H1 (cell line): ENCODE measurements at regions not wholly inside any gene's neighbourhood (a gene's known extent, or its start where the extent isn't known, plus 50 kb on each side); places are given as distances from the start of the nearest gene placed in this dataset.

Source experiments
- CTCF ChIA-PET: fragments of 300-600 bp; sonication (Branson Sonifier 250); formaldehyde crosslinking; loops from one replicate; lab custom pipeline; 2021; ENCODE audit not compliant: partially characterized antibody; lab: Charles Lee
- POLR2A ChIA-PET: fragments of 300-600 bp; sonication (Branson Sonifier 250); formaldehyde crosslinking; loops from one replicate; lab custom pipeline; 2021; ENCODE audit warnings: inconsistent platforms; ENCODE audit not compliant: partially characterized antibody; lab: Charles Lee
- DNase-seq, 2 experiments: peaks; one replicate each; pipeline versions ENCODE4 v3.0.0 to v3.0.0-alpha.2; 2010 to 2022; ENCODE audit warnings: low spot score in 2 of 2, low read depth in 1 of 2, mixed read lengths in 1 of 2
- FAIRE-seq: peaks from 2 replicates; lab custom pipeline; 2011; peaks lifted over from hg19 to GRCh38; lab: Jason Lieb, UNC
- H2AFZ ChIP-seq: 2 replicates; pipeline ENCODE4 v1.8.1; 2012; ENCODE audit warnings: low read length, inconsistent platforms
- H2AK5ac ChIP-seq: 2 replicates; pipeline ENCODE4 v1.6.1; 2013; ENCODE audit warnings: low read depth, low read length
- H2BK120ac ChIP-seq: replicated peaks from 2 replicates; pipeline ENCODE3; 2013; ENCODE audit warnings: low read depth, low read length, inconsistent platforms
- H2BK12ac ChIP-seq: 2 replicates; pipeline ENCODE4 v1.6.1; 2013; ENCODE audit warnings: low read depth, low read length
- H2BK15ac ChIP-seq: 2 replicates; pipeline ENCODE4 v1.6.1; 2013; ENCODE audit warnings: low read length
- H2BK20ac ChIP-seq: 2 replicates; pipeline ENCODE4 v1.6.1; 2013; ENCODE audit warnings: low read length
- H2BK5ac ChIP-seq: 2 replicates; pipeline ENCODE4 v1.6.1; 2013; ENCODE audit warnings: low read depth, low read length
- H3K14ac ChIP-seq: 2 replicates; pipeline ENCODE4 v1.6.1; 2013; ENCODE audit warnings: inconsistent platforms; ENCODE audit not compliant: insufficient read length
- H3K18ac ChIP-seq: 2 replicates; pipeline ENCODE4 v1.6.1; 2013; ENCODE audit warnings: low read length; ENCODE audit errors: extremely low read depth
- H3K23ac ChIP-seq: 2 replicates; pipeline ENCODE4 v1.6.1; 2013; ENCODE audit warnings: inconsistent platforms; ENCODE audit not compliant: insufficient read length
- H3K23me2 ChIP-seq: 2 replicates; pipeline ENCODE4 v1.6.1; 2013; ENCODE audit warnings: low read depth, low read length
- H3K27ac ChIP-seq: 2 replicates; pipeline ENCODE4 v1.6.1; 2011; ENCODE audit warnings: low read depth, low read length, inconsistent platforms
- H3K27me3 ChIP-seq, 4 experiments: replicated peaks in 1 of 4; 1 replicate in 1 of 4; 2 replicates in 3 of 4; pipeline versions ENCODE4 v1.6.1 to v1.8.1; 2011 to 2013; ENCODE audit warnings: low read length in 3 of 4, mild to moderate bottlenecking in 3 of 4, inconsistent platforms in 2 of 4, mixed read lengths in 2 of 4, moderate library complexity in 1 of 4; ENCODE audit not compliant: control insufficient read depth in 3 of 4, insufficient read depth in 3 of 4; ENCODE audit errors: extremely low read depth in 1 of 4
- H3K36me3 ChIP-seq, 4 experiments: 2 replicates each; pipeline versions ENCODE4 v1.6.1 to v1.8.1; 2011 to 2013; ENCODE audit warnings: mild to moderate bottlenecking in 4 of 4, low read length in 3 of 4, moderate library complexity in 2 of 4, control low read depth in 1 of 4, inconsistent platforms in 1 of 4; ENCODE audit not compliant: insufficient read depth in 4 of 4, control insufficient read depth in 2 of 4
- H3K4ac ChIP-seq: replicated peaks from 2 replicates; pipeline ENCODE3; 2013; ENCODE audit warnings: low read length, low read depth, mixed read lengths, inconsistent platforms; ENCODE audit not compliant: insufficient read length
- H3K4me1 ChIP-seq, 4 experiments: replicated peaks in 1 of 4; 1 replicate in 1 of 4; 2 replicates in 3 of 4; pipeline versions ENCODE4 v1.6.1 to v1.8.1; 2011 to 2013; ENCODE audit warnings: low read length in 3 of 4, inconsistent platforms in 2 of 4, mixed read lengths in 1 of 4; ENCODE audit not compliant: insufficient read depth in 4 of 4, control insufficient read depth in 3 of 4
- H3K4me2 ChIP-seq, 2 experiments: 2 replicates each; pipeline versions ENCODE4 v1.6.1 to v1.8.1; 2011 to 2013; ENCODE audit warnings: low read depth in 2 of 2, low read length in 2 of 2, control low read depth in 1 of 2, inconsistent platforms in 1 of 2, mild to moderate bottlenecking in 1 of 2; ENCODE audit not compliant: insufficient read depth in 1 of 2
- H3K4me3 ChIP-seq, 4 experiments: fragments of 200-600, 300-600 bp in 1 of 4; sonication (generic), shearing (Covaris generic), sonication (Bioruptor Twin) in 1 of 4; 2 replicates each; pipeline versions ENCODE4 v1.5.1 to v1.8.1; 2011 to 2016; ENCODE audit warnings: low read length in 4 of 4, low read depth in 3 of 4, control low read depth in 2 of 4, inconsistent platforms in 2 of 4, mild to moderate bottlenecking in 2 of 4, mixed read lengths in 1 of 4, moderate library complexity in 1 of 4; ENCODE audit not compliant: insufficient read depth in 2 of 4; ENCODE audit errors: extremely low read depth in 1 of 4
- H3K56ac ChIP-seq: replicated peaks from 2 replicates; pipeline ENCODE3; 2013; ENCODE audit warnings: low read depth, mild to moderate bottlenecking, mixed read lengths, low read length, inconsistent platforms; ENCODE audit not compliant: insufficient read length
- H3K79me1 ChIP-seq: 2 replicates; pipeline ENCODE4 v1.6.1; 2013; ENCODE audit warnings: low read depth, low read length, control low read depth
- H3K79me2 ChIP-seq, 2 experiments: 2 replicates each; pipeline versions ENCODE4 v1.6.1 to v1.8.1; 2012 to 2013; ENCODE audit warnings: low read length in 2 of 2, mild to moderate bottlenecking in 2 of 2, inconsistent platforms in 1 of 2; ENCODE audit not compliant: insufficient read depth in 2 of 2, control insufficient read depth in 1 of 2
- H3K9ac ChIP-seq, 4 experiments: replicated peaks in 1 of 4; 1 replicate in 1 of 4; 2 replicates in 3 of 4; pipeline versions ENCODE4 v1.6.1 to v1.8.1; 2011 to 2013; ENCODE audit warnings: low read depth in 3 of 4, low read length in 3 of 4, control low read depth in 2 of 4, mild to moderate bottlenecking in 2 of 4, moderate library complexity in 2 of 4, inconsistent platforms in 1 of 4; ENCODE audit errors: extremely low read depth in 1 of 4
- H3K9me3 ChIP-seq, 2 experiments: 2 replicates each; pipeline versions ENCODE4 v1.6.1 to v1.8.1; 2012 to 2013; ENCODE audit warnings: mild to moderate bottlenecking in 2 of 2, moderate library complexity in 2 of 2, control low read depth in 1 of 2, inconsistent platforms in 1 of 2, low read depth in 1 of 2, low read length in 1 of 2, mixed read lengths in 1 of 2; ENCODE audit not compliant: insufficient read depth in 2 of 2
- H4K20me1 ChIP-seq, 2 experiments: replicated peaks in 1 of 2; 2 replicates each; pipeline versions ENCODE3 to v1.8.1; 2011 to 2013; ENCODE audit warnings: inconsistent platforms in 2 of 2, low read length in 2 of 2, mild to moderate bottlenecking in 1 of 2; ENCODE audit not compliant: insufficient read depth in 2 of 2, control insufficient read depth in 1 of 2
- H4K5ac ChIP-seq: 2 replicates; pipeline ENCODE4 v1.6.1; 2013; ENCODE audit warnings: low read length, low read depth, mixed read lengths, inconsistent platforms; ENCODE audit not compliant: insufficient read length
- H4K8ac ChIP-seq: 2 replicates; pipeline ENCODE4 v1.8.0; 2013; ENCODE audit warnings: mild to moderate bottlenecking, moderate library complexity, low read length, inconsistent platforms; ENCODE audit not compliant: insufficient read depth; ENCODE audit errors: extremely low read depth
- H4K91ac ChIP-seq: replicated peaks from 2 replicates; pipeline ENCODE3; 2013; ENCODE audit warnings: low read length, mixed read lengths, inconsistent platforms; ENCODE audit not compliant: insufficient read length
- ATF3 ChIP-seq: IDR thresholded peaks from 2 replicates; pipeline ENCODE4 v1.6.1; 2011; ENCODE audit warnings: low read depth, mild to moderate bottlenecking, low read length; ENCODE audit not compliant: insufficient read depth
- BACH1 ChIP-seq: IDR thresholded peaks from 2 replicates; pipeline ENCODE4 v1.6.1; 2012; ENCODE audit warnings: low read length, improper control_type of control experiment
- CBX8 ChIP-seq: fragments of 300-800, 300-1000 bp; sonication (generic); IDR thresholded peaks from 2 replicates; pipeline ENCODE4 v1.7.1; 2016; ENCODE audit warnings: low read depth, low read length, borderline replicate concordance
- CHD1 ChIP-seq: IDR thresholded peaks from 2 replicates; pipeline ENCODE4 v1.6.1; 2012; ENCODE audit warnings: low read depth, low read length, improper control_type of control experiment
- CHD2 ChIP-seq: IDR thresholded peaks from 2 replicates; pipeline ENCODE4 v1.6.1; 2012; ENCODE audit warnings: low read length, improper control_type of control experiment
- FOSL1 ChIP-seq: IDR thresholded peaks from 2 replicates; pipeline ENCODE4 v1.6.1; 2011; ENCODE audit warnings: mild to moderate bottlenecking, low read depth, low read length, moderate library complexity; ENCODE audit not compliant: insufficient read depth
- MAFK ChIP-seq: IDR thresholded peaks from 2 replicates; pipeline ENCODE4 v1.6.1; 2012; ENCODE audit warnings: low read depth, mild to moderate bottlenecking, improper control_type of control experiment, low read length
- NRF1 ChIP-seq: IDR thresholded peaks from 2 replicates; pipeline ENCODE4 v1.6.1; 2011; ENCODE audit warnings: mild to moderate bottlenecking, low read depth, low read length, improper control_type of control experiment
- SP2 ChIP-seq: IDR thresholded peaks from 2 replicates; pipeline ENCODE4 v1.6.1; 2012; ENCODE audit warnings: mild to moderate bottlenecking, low read length, inconsistent platforms
- SUZ12 ChIP-seq: fragments of 200-600 bp; sonication (generic); IDR thresholded peaks from 2 replicates; pipeline ENCODE4 v1.6.1; 2012; ENCODE audit warnings: mild to moderate bottlenecking, inconsistent platforms, low read length, moderate library complexity, mixed read lengths
- TCF12 ChIP-seq: IDR thresholded peaks from 2 replicates; pipeline ENCODE4 v1.6.1; 2011; ENCODE audit warnings: low read depth, mild to moderate bottlenecking, low read length
- TEAD4 ChIP-seq: IDR thresholded peaks from 2 replicates; pipeline ENCODE4 v1.6.1; 2012; ENCODE audit warnings: low read depth, low read length, inconsistent platforms, mixed read lengths
- ZNF274 ChIP-seq: IDR thresholded peaks from 2 replicates; pipeline ENCODE4 v1.7.0; 2012; ENCODE audit warnings: low read length, borderline replicate concordance; ENCODE audit errors: extremely low read depth
- WGBS, 2 experiments: shearing (Covaris generic) in 1 of 2; methylation state at CpG; one replicate each; pipeline versions ENCODE4 v1.1.6 to v1.1.7; 2013 to 2015; ENCODE audit warnings: low lambda C conversion rate in 2 of 2, mixed read lengths in 2 of 2, inconsistent platforms in 1 of 2, low coverage in 1 of 2, missing lambda C conversion rate in 1 of 2; ENCODE audit not compliant: insufficient replicate concordance in 2 of 2, insufficient coverage in 1 of 2, insufficient read length in 1 of 2; ENCODE audit errors: extremely low coverage in 1 of 2, missing lambda C conversion rate in 1 of 2; 5-methylcytosine and 5-hydroxymethylcytosine counted together
- TF ChIP-seq, protein P1 (sequence below): IDR thresholded peaks from 2 replicates; pipeline ENCODE4 v1.6.1; 2012; ENCODE audit warnings: inconsistent platforms
- TF ChIP-seq, protein P2 (sequence below): IDR thresholded peaks from 2 replicates; pipeline ENCODE4 v1.6.1; 2012; ENCODE audit warnings: inconsistent platforms

GRCh38 chr12:87047691-87048090 lies 791.5 kb upstream of the MGAT4C start:
- Histone ChIP-seq H4K5ac (no peak overlapping the region), H2BK15ac (no peak overlapping the region), H2BK5ac (no peak overlapping the region), H3K27me3 (no peaks in the 10 kb centered on the region), H2BK12ac (no peak overlapping the region), H4K20me1 (no peaks in the 10 kb centered on the region), H2AFZ (no peak overlapping the region), H3K4me1 (no peaks in the 10 kb centered on the region), H3K27ac (no peak overlapping the region), H3K4me2 (no peak overlapping the region), H3K23ac (no peak overlapping the region), H3K14ac (no peak overlapping the region), H3K79me1 (no peaks in the 10 kb centered on the region), H4K8ac (no peak overlapping the region), H3K9me3 (no peaks in the 10 kb centered on the region), H3K79me2 (no peaks in the 10 kb centered on the region), H3K18ac (no peak overlapping the region), H3K4ac (no peak overlapping the region), H3K56ac (no peak overlapping the region), H3K36me3 (no peaks in the 10 kb centered on the region), H4K91ac (no peak overlapping the region), H3K9ac (no peak overlapping the region), H3K23me2 (no peaks in the 10 kb centered on the region), H2BK20ac (no peak overlapping the region), H2AK5ac (no peak overlapping the region), H3K4me3 (no peak overlapping the region), H2BK120ac (no peak overlapping the region)
- DNase-seq (no peak), FAIRE-seq (no peak)
- ChIA-PET CTCF (no interaction called here), POLR2A (no interaction called here)
- WGBS, 2 experiments = 88% methylated on average over 3 of the region's 3 CpGs; no CpG with 5 or more reads in 1 of the 2 experiments
- TF ChIP-seq, protein P1, sequence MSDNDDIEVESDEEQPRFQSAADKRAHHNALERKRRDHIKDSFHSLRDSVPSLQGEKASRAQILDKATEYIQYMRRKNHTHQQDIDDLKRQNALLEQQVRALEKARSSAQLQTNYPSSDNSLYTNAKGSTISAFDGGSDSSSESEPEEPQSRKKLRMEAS = no peak
- TF ChIP-seq TCF12 = no peak
- no peak for TF ChIP-seq TEAD4
- TF ChIP-seq SP2 = no peak
- TF ChIP-seq CHD1 = no peak
- no peak for TF ChIP-seq ZNF274
- TF ChIP-seq BACH1 = no peak
- TF ChIP-seq, protein P2, sequence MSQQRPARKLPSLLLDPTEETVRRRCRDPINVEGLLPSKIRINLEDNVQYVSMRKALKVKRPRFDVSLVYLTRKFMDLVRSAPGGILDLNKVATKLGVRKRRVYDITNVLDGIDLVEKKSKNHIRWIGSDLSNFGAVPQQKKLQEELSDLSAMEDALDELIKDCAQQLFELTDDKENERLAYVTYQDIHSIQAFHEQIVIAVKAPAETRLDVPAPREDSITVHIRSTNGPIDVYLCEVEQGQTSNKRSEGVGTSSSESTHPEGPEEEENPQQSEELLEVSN = no peak
- no peak for TF ChIP-seq MAFK
- no peak for TF ChIP-seq FOSL1
- no peak for TF ChIP-seq ATF3
- no peak for TF ChIP-seq CHD2
- no peak for TF ChIP-seq CBX8
- no peak for TF ChIP-seq SUZ12
- TF ChIP-seq NRF1 = no peak
